ENCODE measurements at regions not wholly inside any gene's neighbourhood (a gene's known extent, or its start where the extent isn't known, plus 50 kb on each side); places are given as distances from the start of the nearest gene placed in this dataset.

DNA sequence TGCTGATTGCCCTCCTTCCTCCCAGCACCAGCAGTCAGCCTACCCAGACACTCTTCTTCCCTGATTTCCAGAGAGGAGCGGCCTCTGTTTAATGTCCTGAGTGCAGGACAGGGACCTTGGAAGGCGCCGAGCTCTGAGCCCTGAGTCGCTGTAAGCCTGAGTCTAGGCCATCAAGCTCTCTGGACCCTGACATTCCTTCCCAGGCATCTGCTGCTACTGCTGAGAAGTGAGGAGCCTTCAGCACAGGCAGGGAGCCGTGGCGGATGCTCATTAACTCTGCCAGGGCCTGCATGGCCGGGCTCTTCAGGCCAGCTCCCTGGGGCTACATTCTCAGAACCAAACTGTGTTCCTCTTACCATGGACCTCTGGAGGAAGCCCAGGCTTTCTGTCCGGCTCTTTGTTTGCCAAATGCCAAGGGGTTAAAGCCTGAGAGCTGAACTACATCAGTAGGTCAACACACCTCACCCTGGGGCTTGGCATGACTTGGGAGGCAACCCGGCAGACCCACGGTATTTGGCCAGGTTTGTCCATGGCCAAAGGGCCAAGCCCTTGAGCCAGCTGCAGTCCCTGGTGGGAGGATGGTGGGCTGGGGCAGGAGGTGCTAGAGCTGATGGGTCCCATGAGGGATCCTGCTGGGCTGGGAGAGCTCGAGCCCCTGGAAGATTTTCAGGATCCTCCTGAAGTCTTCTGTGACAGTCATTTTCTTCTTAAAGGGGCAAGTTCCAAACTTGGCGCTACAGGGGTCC lies 721.4 kb downstream of the BRD1 start:
- H3K9me3 ChIP-seq, result no peaks in the 10 kb centered on the region
- H3K27ac ChIP-seq, result no peak overlapping the region
- peak; percentile 40 for DNase-seq
- no peak overlapping the region for H3K4me3 ChIP-seq
- H3K27me3 ChIP-seq, result peaks cover 0 to 53% (median 0%) of the 10 kb centered on the region in 3 donors
- H3K4me1 ChIP-seq, result no peaks in the 10 kb centered on the region
- H3K36me3 ChIP-seq, result no peaks in the 10 kb centered on the region
- TF ChIP-seq, protein P1, sequence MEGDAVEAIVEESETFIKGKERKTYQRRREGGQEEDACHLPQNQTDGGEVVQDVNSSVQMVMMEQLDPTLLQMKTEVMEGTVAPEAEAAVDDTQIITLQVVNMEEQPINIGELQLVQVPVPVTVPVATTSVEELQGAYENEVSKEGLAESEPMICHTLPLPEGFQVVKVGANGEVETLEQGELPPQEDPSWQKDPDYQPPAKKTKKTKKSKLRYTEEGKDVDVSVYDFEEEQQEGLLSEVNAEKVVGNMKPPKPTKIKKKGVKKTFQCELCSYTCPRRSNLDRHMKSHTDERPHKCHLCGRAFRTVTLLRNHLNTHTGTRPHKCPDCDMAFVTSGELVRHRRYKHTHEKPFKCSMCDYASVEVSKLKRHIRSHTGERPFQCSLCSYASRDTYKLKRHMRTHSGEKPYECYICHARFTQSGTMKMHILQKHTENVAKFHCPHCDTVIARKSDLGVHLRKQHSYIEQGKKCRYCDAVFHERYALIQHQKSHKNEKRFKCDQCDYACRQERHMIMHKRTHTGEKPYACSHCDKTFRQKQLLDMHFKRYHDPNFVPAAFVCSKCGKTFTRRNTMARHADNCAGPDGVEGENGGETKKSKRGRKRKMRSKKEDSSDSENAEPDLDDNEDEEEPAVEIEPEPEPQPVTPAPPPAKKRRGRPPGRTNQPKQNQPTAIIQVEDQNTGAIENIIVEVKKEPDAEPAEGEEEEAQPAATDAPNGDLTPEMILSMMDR (IDR thresholded peaks at IDR 0.05), result no peak
- no peak for TF ChIP-seq EP300 (IDR thresholded peaks at IDR 0.05)
- TF ChIP-seq POLR2A (IDR thresholded peaks at IDR 0.05), result no peak
- TF ChIP-seq POLR2AphosphoS5 (IDR thresholded peaks at IDR 0.05), result no peak
- 66 to 80% methylated on average over 12 of the region's 12 CpGs for WGBS, 2 donors
- intact Hi-C loops (cut with DNase I), result no loop called here

DNA sequence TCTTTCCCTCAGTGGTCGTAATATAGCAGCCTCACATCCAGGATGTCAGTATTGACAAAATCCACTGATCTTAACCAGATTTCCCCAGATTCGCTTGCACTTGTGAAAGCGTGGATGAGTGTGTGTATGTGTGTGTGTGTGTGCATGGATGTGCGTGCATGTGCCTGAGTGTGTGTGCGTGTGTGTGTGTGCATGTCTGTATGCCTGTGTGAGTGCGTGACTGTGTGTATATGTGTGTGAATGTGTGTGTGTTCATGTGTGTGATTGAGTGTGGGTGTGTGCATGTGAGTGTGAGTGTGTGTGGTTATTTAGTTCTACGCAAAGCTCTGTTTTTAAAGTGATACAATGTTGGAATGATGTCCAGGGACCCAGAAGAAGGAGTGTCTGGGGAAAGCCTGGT lies 723.2 kb downstream of the BRD1 start:
- no peak for DNase-seq
- no peaks in the 10 kb centered on the region for H3K9me3 ChIP-seq
- no peaks in the 10 kb centered on the region for H3K4me1 ChIP-seq
- no peak overlapping the region for H3K4me3 ChIP-seq
- no peaks in the 10 kb centered on the region for H3K36me3 ChIP-seq
- peaks cover 0 to 44% (median 0%) of the 10 kb centered on the region in 3 donors for H3K27me3 ChIP-seq
- intact Hi-C loops (cut with DNase I), result no loop called here
- H3K27ac ChIP-seq, result no peak overlapping the region
- WGBS, 2 donors, result 84 to 90% methylated on average over 7 of the region's 7 CpGs
- no peak for TF ChIP-seq EP300 (IDR thresholded peaks at IDR 0.05)
- TF ChIP-seq, protein P1 (IDR thresholded peaks at IDR 0.05), result no peak
- TF ChIP-seq POLR2A (IDR thresholded peaks at IDR 0.05), result no peak
- TF ChIP-seq POLR2AphosphoS5 (IDR thresholded peaks at IDR 0.05), result no peak

DNA sequence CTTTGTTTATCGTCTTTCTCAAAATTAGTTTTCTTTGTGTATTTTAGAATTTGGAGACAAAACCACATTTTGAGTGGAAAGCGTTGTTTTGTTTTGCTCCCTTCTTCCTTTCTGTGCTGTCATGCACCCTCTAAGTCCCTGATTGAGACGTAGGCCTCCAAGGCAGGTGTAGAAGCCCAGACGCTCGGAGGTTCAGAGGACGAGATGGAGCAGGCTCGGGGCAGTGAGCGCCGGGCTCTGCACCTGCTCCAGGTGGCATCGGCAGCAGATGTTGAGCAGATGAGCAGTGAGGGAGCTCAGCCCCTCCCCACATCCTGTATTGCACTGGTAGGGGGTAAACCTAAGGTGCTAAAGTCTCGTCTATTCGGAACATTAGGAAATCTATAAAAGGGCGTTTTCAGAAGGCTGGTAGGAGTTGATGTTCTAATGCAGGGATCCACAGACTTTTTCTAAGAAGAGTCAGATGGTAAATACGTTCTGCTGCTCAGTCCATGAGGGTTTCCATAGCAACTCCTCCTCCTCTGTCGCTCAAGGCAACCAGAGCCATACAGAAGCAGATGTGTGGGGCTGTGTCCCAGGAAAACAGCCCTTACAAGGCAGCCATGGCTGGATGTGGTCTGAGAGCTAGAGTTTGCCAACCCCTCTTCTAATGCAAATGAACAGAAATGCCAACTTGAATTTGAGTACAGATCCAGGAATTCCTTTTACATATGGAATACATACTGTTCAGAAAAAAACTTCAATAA lies 724.2 kb downstream of the BRD1 start:
- 58% methylated on average over 15 of the region's 15 CpGs for WGBS, 2 donors
- DNase-seq, result peak; percentile 41
- no peak overlapping the region for H3K4me3 ChIP-seq
- peaks cover 0 to 36% (median 0%) of the 10 kb centered on the region in 3 donors for H3K27me3 ChIP-seq
- H3K4me1 ChIP-seq, result no peaks in the 10 kb centered on the region
- TF ChIP-seq, protein P1 (IDR thresholded peaks at IDR 0.05), result no peak
- TF ChIP-seq POLR2A (IDR thresholded peaks at IDR 0.05) (no peak), EP300 (IDR thresholded peaks at IDR 0.05) (no peak), POLR2AphosphoS5 (IDR thresholded peaks at IDR 0.05) (no peak)
- H3K9me3 ChIP-seq, result no peaks in the 10 kb centered on the region
- intact Hi-C loops (cut with DNase I), result no loop called here
- no peaks in the 10 kb centered on the region for H3K36me3 ChIP-seq
- H3K27ac ChIP-seq, result no peak overlapping the region

DNA sequence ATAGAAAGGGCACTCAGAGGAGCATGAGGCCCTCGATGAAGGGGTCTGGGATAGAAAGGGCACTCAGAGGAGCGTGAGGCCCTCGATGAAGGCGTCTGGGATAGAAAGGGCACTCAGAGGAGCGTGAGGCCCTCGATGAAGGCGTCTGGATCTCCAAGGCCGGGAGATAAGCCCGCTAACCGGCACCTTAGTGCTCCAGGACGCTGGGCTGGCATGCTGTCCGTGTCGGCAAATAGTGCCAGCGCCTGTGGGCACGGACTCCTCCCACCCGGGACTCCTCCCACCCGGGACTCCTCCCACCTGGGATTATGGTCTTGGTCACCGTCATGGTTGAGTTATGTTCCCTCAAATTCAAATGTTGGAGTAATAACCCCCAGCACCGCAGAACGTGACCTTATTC lies 725.3 kb downstream of the BRD1 start:
- H3K27me3 ChIP-seq, result peaks cover 0 to 25% (median 0%) of the 10 kb centered on the region in 3 donors

More for the DNA sequence above, 725.3 kb downstream of the BRD1 start:
- H3K4me1 ChIP-seq, result no peaks in the 10 kb centered on the region
- TF ChIP-seq POLR2A (IDR thresholded peaks at IDR 0.05) (no peak), EP300 (IDR thresholded peaks at IDR 0.05) (no peak), POLR2AphosphoS5 (IDR thresholded peaks at IDR 0.05) (no peak)
- TF ChIP-seq, protein P1 (IDR thresholded peaks at IDR 0.05), result no peak
- peak; percentile 38 for DNase-seq
- no peak overlapping the region for H3K27ac ChIP-seq
- no peaks in the 10 kb centered on the region for H3K36me3 ChIP-seq
- H3K4me3 ChIP-seq, result no peak overlapping the region
- whole genome bisulfite sequencing, 2 donors, result 84 to 90% methylated on average over 20 of the region's 20 CpGs
- H3K9me3 ChIP-seq, result no peaks in the 10 kb centered on the region
- intact Hi-C loops (cut with DNase I), result no loop called here
